Endothelial cell (in vitro differentiated cells): ENCODE measurements at regions not wholly inside any gene's neighbourhood (a gene's known extent, or its start where the extent isn't known, plus 50 kb on each side); places are given as distances from the start of the nearest gene placed in this dataset.

Source experiments
- DNase-seq: peaks from one replicate; pipeline ENCODE4 v3.0.0; 2021; ENCODE audit warnings: low spot score
- H3K27ac Mint-ChIP-seq: one replicate; pipeline ENCODE4 v1.8.0; 2021; ENCODE audit warnings: mixed read lengths, inconsistent platforms; ENCODE audit not compliant: unreplicated experiment
- H3K27me3 Mint-ChIP-seq: one replicate; pipeline ENCODE4 v1.8.0; 2021; ENCODE audit warnings: mild to moderate bottlenecking, moderate library complexity, mixed read lengths, inconsistent platforms; ENCODE audit not compliant: unreplicated experiment
- H3K36me3 Mint-ChIP-seq: one replicate; pipeline ENCODE4 v1.8.0; 2021; ENCODE audit warnings: mild to moderate bottlenecking, low read depth, mixed read lengths, inconsistent platforms; ENCODE audit not compliant: unreplicated experiment
- H3K4me1 Mint-ChIP-seq: one replicate; pipeline ENCODE4 v1.8.0; 2021; ENCODE audit warnings: mild to moderate bottlenecking, mixed read lengths, inconsistent platforms; ENCODE audit not compliant: unreplicated experiment
- H3K4me3 Mint-ChIP-seq: one replicate; pipeline ENCODE4 v1.8.0; 2021; ENCODE audit warnings: mild to moderate bottlenecking, mixed read lengths, inconsistent platforms; ENCODE audit not compliant: unreplicated experiment
- H3K9me3 Mint-ChIP-seq: one replicate; pipeline ENCODE4 v1.8.0; 2021; ENCODE audit warnings: mixed read lengths, inconsistent platforms; ENCODE audit not compliant: unreplicated experiment
- TF ChIP-seq, protein P1 (sequence below): fragments of 200-600 bp; sonication (generic); IDR thresholded peaks from one replicate; pipeline ENCODE4 v1.5.0; 2021; ENCODE audit warnings: antibody characterized with exemption; ENCODE audit not compliant: unreplicated experiment

- H3K9me3 Mint-ChIP-seq, result no peaks in the 10 kb centered on the region
- no peak for DNase-seq
- no peaks in the 10 kb centered on the region for H3K36me3 Mint-ChIP-seq
- no peaks in the 10 kb centered on the region for H3K4me1 Mint-ChIP-seq
- TF ChIP-seq, protein P1, sequence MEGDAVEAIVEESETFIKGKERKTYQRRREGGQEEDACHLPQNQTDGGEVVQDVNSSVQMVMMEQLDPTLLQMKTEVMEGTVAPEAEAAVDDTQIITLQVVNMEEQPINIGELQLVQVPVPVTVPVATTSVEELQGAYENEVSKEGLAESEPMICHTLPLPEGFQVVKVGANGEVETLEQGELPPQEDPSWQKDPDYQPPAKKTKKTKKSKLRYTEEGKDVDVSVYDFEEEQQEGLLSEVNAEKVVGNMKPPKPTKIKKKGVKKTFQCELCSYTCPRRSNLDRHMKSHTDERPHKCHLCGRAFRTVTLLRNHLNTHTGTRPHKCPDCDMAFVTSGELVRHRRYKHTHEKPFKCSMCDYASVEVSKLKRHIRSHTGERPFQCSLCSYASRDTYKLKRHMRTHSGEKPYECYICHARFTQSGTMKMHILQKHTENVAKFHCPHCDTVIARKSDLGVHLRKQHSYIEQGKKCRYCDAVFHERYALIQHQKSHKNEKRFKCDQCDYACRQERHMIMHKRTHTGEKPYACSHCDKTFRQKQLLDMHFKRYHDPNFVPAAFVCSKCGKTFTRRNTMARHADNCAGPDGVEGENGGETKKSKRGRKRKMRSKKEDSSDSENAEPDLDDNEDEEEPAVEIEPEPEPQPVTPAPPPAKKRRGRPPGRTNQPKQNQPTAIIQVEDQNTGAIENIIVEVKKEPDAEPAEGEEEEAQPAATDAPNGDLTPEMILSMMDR, result no peak
- no peak overlapping the region for H3K4me3 Mint-ChIP-seq
- H3K27ac Mint-ChIP-seq, result no peak overlapping the region
- H3K27me3 Mint-ChIP-seq, result no peaks in the 10 kb centered on the region
These were observed 115.7 kb upstream of the MAGEB16 start for GRCh38 chrX:35682476-35682875.

GRCh38 chrX:35696760-35697234, 101.3 kb upstream of the MAGEB16 start:
- no peaks in the 10 kb centered on the region for H3K4me1 Mint-ChIP-seq
- TF ChIP-seq, protein P1, result no peak
- H3K9me3 Mint-ChIP-seq, result no peaks in the 10 kb centered on the region
- H3K36me3 Mint-ChIP-seq, result no peaks in the 10 kb centered on the region
- no peaks in the 10 kb centered on the region for H3K27me3 Mint-ChIP-seq
- no peak overlapping the region for H3K27ac Mint-ChIP-seq
- no peak overlapping the region for H3K4me3 Mint-ChIP-seq
- no peak for DNase-seq

DNA sequence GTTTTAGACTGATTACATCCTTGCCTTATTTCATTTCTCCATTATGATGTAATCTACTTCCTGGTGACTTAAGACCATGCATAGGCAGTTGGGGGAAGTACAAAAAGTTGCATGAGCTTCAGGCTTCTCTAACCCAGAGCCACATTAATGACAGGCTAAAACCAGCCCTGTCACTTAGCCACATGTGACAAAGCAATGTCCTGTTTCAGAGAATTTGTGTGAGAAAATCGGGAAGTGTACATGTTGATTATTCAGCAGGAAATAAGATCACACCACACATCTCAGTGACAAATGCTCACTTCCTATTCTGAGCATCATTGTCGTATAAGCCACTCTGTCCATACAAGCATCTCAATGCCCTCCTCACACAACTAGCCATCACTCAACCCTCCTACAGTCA, 98.5 kb upstream of the MAGEB16 start:
- Mint-ChIP-seq H3K27ac (no peak overlapping the region), H3K4me1 (no peaks in the 10 kb centered on the region), H3K9me3 (no peaks in the 10 kb centered on the region), H3K27me3 (no peaks in the 10 kb centered on the region), H3K36me3 (no peaks in the 10 kb centered on the region), H3K4me3 (no peak overlapping the region)
- DNase-seq, result no peak
- TF ChIP-seq, protein P1, result no peak

DNA sequence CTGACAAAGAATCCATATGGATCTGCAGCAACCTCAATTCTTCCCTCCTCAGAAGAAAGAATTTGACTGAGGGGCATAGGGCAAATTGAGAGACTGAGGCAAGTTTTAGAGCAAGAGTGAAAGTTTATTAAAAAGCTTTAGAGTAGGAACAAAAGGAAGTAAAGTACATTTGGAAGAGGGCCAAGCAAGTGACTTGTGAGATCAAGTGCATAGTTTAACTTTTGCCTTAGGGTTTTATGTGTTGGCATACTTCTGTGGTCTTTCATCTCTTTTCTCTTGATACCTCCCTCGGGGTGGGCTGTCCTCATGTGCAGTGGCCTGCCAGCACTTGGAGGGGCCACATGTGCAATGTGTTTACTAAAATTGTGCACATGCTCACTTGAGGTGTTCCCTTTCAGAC, 98.0 kb upstream of the MAGEB16 start:
- Mint-ChIP-seq H3K36me3 (no peaks in the 10 kb centered on the region), H3K9me3 (no peaks in the 10 kb centered on the region), H3K4me3 (no peak overlapping the region), H3K4me1 (no peaks in the 10 kb centered on the region), H3K27ac (no peak overlapping the region), H3K27me3 (no peaks in the 10 kb centered on the region)
- DNase-seq, result no peak
- TF ChIP-seq, protein P1, result no peak

DNA sequence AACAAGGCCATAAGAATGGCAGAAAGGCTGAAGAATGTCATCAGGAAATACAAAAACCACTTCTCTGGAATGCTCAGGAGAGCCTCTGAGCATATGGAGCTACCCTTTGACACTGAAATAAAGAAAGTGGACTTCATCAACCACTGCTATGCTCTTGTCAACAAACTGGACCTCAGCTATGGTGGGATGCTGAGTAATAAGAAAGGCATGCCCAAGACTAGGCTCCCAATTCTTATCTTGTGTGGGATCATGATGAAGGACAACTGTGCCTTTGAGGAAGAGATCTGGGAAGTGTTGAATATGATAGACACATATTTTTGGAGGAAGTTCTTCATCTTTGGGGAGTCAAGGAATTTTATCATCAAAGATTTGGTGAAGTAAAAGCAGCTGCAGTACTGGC, 86.9 kb upstream of the MAGEB16 start:
- H3K27ac Mint-ChIP-seq, result no peak overlapping the region
- H3K4me1 Mint-ChIP-seq, result no peaks in the 10 kb centered on the region
- TF ChIP-seq, protein P1, result no peak

More for the DNA sequence above, 86.9 kb upstream of the MAGEB16 start:
- no peak for DNase-seq
- Mint-ChIP-seq H3K4me3 (no peak overlapping the region), H3K36me3 (no peaks in the 10 kb centered on the region), H3K27me3 (no peaks in the 10 kb centered on the region), H3K9me3 (no peaks in the 10 kb centered on the region)
